HCT116 (cell line): ENCODE measurements at regions not wholly inside any gene's neighbourhood (a gene's known extent, or its start where the extent isn't known, plus 50 kb on each side); places are given as distances from the start of the nearest gene placed in this dataset.

ENCODE experiments used
- ATAC-seq: fragments of 200-7000 bp; cut with Tn5 transposase; 2 replicates; pipeline ENCODE4 v1.9.1; 2020; ENCODE audit warnings: mild to moderate bottlenecking, moderate library complexity
- BruUV-seq: library from RNA; stranded (reverse); fragments of 400-500 nt; replicated peaks from 2 replicates; lab custom pipeline; 2021; lab: Mats Ljungman, UMichigan
- CTCF ChIA-PET: fragments of 300-600 bp; sonication (Branson Sonifier 250); formaldehyde crosslinking; loops from one replicate; lab custom pipeline; 2021; ENCODE audit warnings: antibody characterized with exemption; lab: Charles Lee
- POLR2A ChIA-PET: fragments of 300-600, 350-600 bp; sonication (Branson Sonifier 250); formaldehyde crosslinking; loops from one replicate; lab custom pipeline; 2021; ENCODE audit warnings: antibody characterized with exemption; lab: Charles Lee
- RAD21 ChIA-PET, 2 experiments: fragments of 300-600 bp; sonication (Branson Sonifier 250); formaldehyde crosslinking; loops; one replicate each; lab custom pipeline; 2023; ENCODE audit warnings: low total read pairs in 2 of 2; ENCODE audit not compliant: uncharacterized antibody in 2 of 2, unreplicated experiment in 2 of 2, low non-redundant PET in 1 of 2; lab: Charles Lee
- DNase-seq: peaks from one replicate; pipeline ENCODE4 v3.0.0-alpha.2; 2010; ENCODE audit warnings: low read depth, low spot score
- H2AFZ ChIP-seq: fragments of 200-600 bp; shearing (Covaris generic), sonication (generic); 2 replicates; pipeline ENCODE4 v1.6.1; 2017; ENCODE audit warnings: low read depth, mixed run types, mixed read lengths, antibody characterized with exemption, low read length; ENCODE audit not compliant: poor library complexity, severe bottlenecking
- H3K27ac ChIP-seq: 2 replicates; pipeline ENCODE4 v1.5.1; 2012; ENCODE audit warnings: low read depth, low read length
- H3K27me3 ChIP-seq: fragments of 200-600 bp; sonication (generic); 2 replicates; pipeline ENCODE4 v1.6.1; 2016; ENCODE audit warnings: mixed run types, low read length, mixed read lengths; ENCODE audit not compliant: insufficient read depth
- H3K36me3 ChIP-seq, 2 experiments: fragments of 200-500 bp in 1 of 2; fragments of 200-600 bp in 1 of 2; sonication (Bioruptor generic) in 1 of 2; sonication (generic) in 1 of 2; 2 replicates each; pipeline versions ENCODE4 v1.5.1 to v1.6.1; 2014 to 2016; ENCODE audit warnings: low read length in 2 of 2, inconsistent platforms in 1 of 2, mixed read lengths in 1 of 2, mixed run types in 1 of 2; ENCODE audit not compliant: insufficient read depth in 2 of 2, control insufficient read depth in 1 of 2
- H3K4me1 ChIP-seq, 2 experiments: fragments of 200-600 bp in 1 of 2; sonication (generic) in 1 of 2; 2 replicates each; pipeline versions ENCODE4 v1.5.1 to v1.6.1; 2012 to 2017; ENCODE audit warnings: low read length in 2 of 2, inconsistent platforms in 1 of 2, mild to moderate bottlenecking in 1 of 2, mixed read lengths in 1 of 2, mixed run types in 1 of 2, moderate library complexity in 1 of 2; ENCODE audit not compliant: insufficient read depth in 2 of 2, control insufficient read depth in 1 of 2
- H3K4me2 ChIP-seq: fragments of 200-600 bp; sonication (generic); 2 replicates; pipeline ENCODE4 v1.6.1; 2017; ENCODE audit warnings: mixed run types, low read length, mixed read lengths
- H3K4me3 ChIP-seq, 2 experiments: fragments of 200-600 bp in 1 of 2; sonication (generic) in 1 of 2; replicated peaks in 1 of 2; 2 replicates each; pipeline ENCODE4 v1.5.1; 2011 to 2016; ENCODE audit warnings: low read length in 2 of 2, control low read depth in 1 of 2, low read depth in 1 of 2, mild to moderate bottlenecking in 1 of 2, mixed read lengths in 1 of 2, mixed run types in 1 of 2
- H3K79me2 ChIP-seq: fragments of 200-600 bp; sonication (generic); 2 replicates; pipeline ENCODE4 v1.6.1; 2017; ENCODE audit warnings: mild to moderate bottlenecking, mixed run types, low read length, moderate library complexity, mixed read lengths; ENCODE audit not compliant: insufficient read depth
- H3K9ac ChIP-seq: fragments of 200-600 bp; sonication (generic); 2 replicates; pipeline ENCODE4 v1.6.1; 2016; ENCODE audit warnings: low read length, mixed read lengths
- H3K9me2 ChIP-seq: fragments of 200-600 bp; sonication (generic), shearing (Covaris generic); 2 replicates; pipeline ENCODE4 v1.6.1; 2017; ENCODE audit warnings: mixed run types, mild to moderate bottlenecking, moderate library complexity; ENCODE audit not compliant: insufficient read depth
- H3K9me3 ChIP-seq, 2 experiments: fragments of 200-500 bp in 1 of 2; fragments of 200-600 bp in 1 of 2; sonication (Bioruptor generic) in 1 of 2; sonication (generic) in 1 of 2; 2 replicates each; pipeline ENCODE4 v1.6.1; 2014 to 2017; ENCODE audit warnings: low read length in 2 of 2, mixed read lengths in 2 of 2, inconsistent platforms in 1 of 2, low read depth in 1 of 2, mild to moderate bottlenecking in 1 of 2, mixed run types in 1 of 2, moderate library complexity in 1 of 2; ENCODE audit not compliant: control insufficient read depth in 1 of 2, insufficient read depth in 1 of 2
- H4K20me1 ChIP-seq: fragments of 200-600 bp; sonication (generic), shearing (Covaris generic); 2 replicates; pipeline ENCODE4 v1.6.1; 2017; ENCODE audit warnings: mixed run types, mild to moderate bottlenecking, moderate library complexity; ENCODE audit not compliant: insufficient read depth
- ATF3 ChIP-seq: IDR thresholded peaks from 2 replicates; pipeline ENCODE4 v1.6.1; 2012
- CBX3 ChIP-seq: IDR thresholded peaks from 2 replicates; pipeline ENCODE4 v1.6.1; 2012; ENCODE audit warnings: low read depth
- EGR1 ChIP-seq: IDR thresholded peaks from 2 replicates; pipeline ENCODE4 v1.6.1; 2012; ENCODE audit warnings: low read depth
- ELF1 ChIP-seq: IDR thresholded peaks from 2 replicates; pipeline ENCODE4 v1.6.1; 2012; ENCODE audit warnings: low read depth, borderline replicate concordance
- EZH2 ChIP-seq: fragments of 200-600 bp; sonication (generic); IDR thresholded peaks from 2 replicates; pipeline ENCODE4 v1.6.1; 2017; ENCODE audit warnings: antibody characterized with exemption, mixed run types
- EZH2phosphoT487 ChIP-seq: fragments of 200-600 bp; IDR thresholded peaks from 2 replicates; pipeline ENCODE4 v1.6.1; 2018; ENCODE audit warnings: antibody characterized with exemption, borderline replicate concordance
- JUND ChIP-seq: IDR thresholded peaks from 2 replicates; pipeline ENCODE4 v1.6.1; 2012
- MAX ChIP-seq: IDR thresholded peaks from 2 replicates; pipeline ENCODE4 v1.6.1; 2012
- POLR2A ChIP-seq: IDR thresholded peaks from 2 replicates; pipeline ENCODE4 v1.7.0; 2011; ENCODE audit warnings: borderline replicate concordance; ENCODE audit not compliant: insufficient read depth, insufficient read length; ENCODE audit errors: extremely low read depth
- RAD21 ChIP-seq: IDR thresholded peaks from 2 replicates; pipeline ENCODE4 v1.6.1; 2012; ENCODE audit warnings: low read depth, mild to moderate bottlenecking
- REST ChIP-seq: IDR thresholded peaks from 2 replicates; pipeline ENCODE4 v1.6.1; 2012; ENCODE audit warnings: low read depth
- SP1 ChIP-seq: IDR thresholded peaks from 2 replicates; pipeline ENCODE4 v1.6.1; 2012; ENCODE audit warnings: low read depth
- SRF ChIP-seq: IDR thresholded peaks from 2 replicates; pipeline ENCODE4 v1.6.1; 2012; ENCODE audit warnings: low read depth
- TCF7L2 ChIP-seq: IDR thresholded peaks from 2 replicates; pipeline ENCODE4 v1.7.0; 2011; ENCODE audit warnings: borderline replicate concordance, inconsistent platforms; ENCODE audit not compliant: insufficient read depth, insufficient read length; ENCODE audit errors: extremely low read depth
- ZBTB33 ChIP-seq: IDR thresholded peaks from 2 replicates; pipeline ENCODE4 v1.6.1; 2011; ENCODE audit warnings: mild to moderate bottlenecking, low read length, moderate library complexity; ENCODE audit not compliant: insufficient replicate concordance; ENCODE audit errors: extremely low read depth
- ZFX ChIP-seq: fragments of 450-650 bp; IDR thresholded peaks from 2 replicates; pipeline ENCODE4 v1.6.1; 2017
- intact Hi-C: fragments of 100-400 bp; cut with micrococcal nuclease; formaldehyde crosslinking; loops from 2 replicates; pipeline ENCODE4 v1.10.0; 2022

- no peaks in the 10 kb centered on the region for H3K79me2 ChIP-seq
- no peak overlapping the region for H3K4me2 ChIP-seq
- POLR2A ChIA-PET, result no interaction called here
- no peaks in the 10 kb centered on the region for H3K9me2 ChIP-seq
- H3K27me3 ChIP-seq, result no peaks in the 10 kb centered on the region
- H3K4me3 ChIP-seq, result no peak overlapping the region
- CTCF ChIA-PET, result no interaction called here
- ATAC-seq (no peak), DNase-seq (no peak)
- peaks cover 0 to 49% of the 10 kb centered on the region in 2 experiments; a peak in 2 of 4 replicates for H3K9me3 ChIP-seq
- no peak overlapping the region for H3K27ac ChIP-seq
- H3K9ac ChIP-seq, result no peak overlapping the region
- RAD21 ChIA-PET, result no interaction called here
- no peaks in the 10 kb centered on the region for H3K36me3 ChIP-seq
- H2AFZ ChIP-seq, result no peak overlapping the region
- intact Hi-C loops, result no loop called here
- BruUV-seq, result no TSS peak
- H3K4me1 ChIP-seq, result no peaks in the 10 kb centered on the region
- no peaks in the 10 kb centered on the region for H4K20me1 ChIP-seq
- TF ChIP-seq TCF7L2 (no peak), REST (no peak), EZH2phosphoT487 (no peak), EGR1 (no peak)
Measured at GRCh38 chr5:15338546-15338945, 161.4 kb upstream of the FBXL7 start.

- ChIA-PET RAD21 (no interaction called here), CTCF (no interaction called here), POLR2A (no interaction called here)
- Histone ChIP-seq H3K27me3 (no peaks in the 10 kb centered on the region), H3K9me2 (no peaks in the 10 kb centered on the region), H4K20me1 (no peaks in the 10 kb centered on the region), H2AFZ (no peak overlapping the region), H3K4me3 (no peak overlapping the region), H3K4me2 (no peak overlapping the region), H3K9ac (no peak overlapping the region), H3K9me3 (peaks cover 0 to 46% of the 10 kb centered on the region in 2 experiments; a peak in 2 of 4 replicates), H3K79me2 (no peaks in the 10 kb centered on the region), H3K27ac (no peak overlapping the region), H3K4me1 (no peaks in the 10 kb centered on the region), H3K36me3 (no peaks in the 10 kb centered on the region)
- intact Hi-C loops, result no loop called here
- ATAC-seq (no peak), DNase-seq (no peak)
- BruUV-seq, result no TSS peak
- no peak for TF ChIP-seq POLR2A
- no peak for TF ChIP-seq ELF1
- TF ChIP-seq MAX, result no peak
- TF ChIP-seq JUND, result no peak
- no peak for TF ChIP-seq TCF7L2
- TF ChIP-seq SRF, result no peak
- no peak for TF ChIP-seq ATF3
- TF ChIP-seq CBX3, result no peak
- no peak for TF ChIP-seq EZH2
- no peak for TF ChIP-seq ZFX
- TF ChIP-seq RAD21, result no peak
- no peak for TF ChIP-seq EZH2phosphoT487
- TF ChIP-seq SP1, result no peak
- TF ChIP-seq ZBTB33, result no peak
Measured at GRCh38 chr5:15334551-15335266, 165.3 kb upstream of the FBXL7 start.
